Right lobe of liver (tissue), 4 donors: ENCODE measurements at regions not wholly inside any gene's neighbourhood (a gene's known extent, or its start where the extent isn't known, plus 50 kb on each side); places are given as distances from the start of the nearest gene placed in this dataset.

Source experiments
- POLR2A ChIP-seq: fragments of 450-650 bp; IDR thresholded peaks from one replicate; pipeline ENCODE4 v1.6.1; 2017; ENCODE audit warnings: antibody characterized with exemption, mild to moderate bottlenecking
- TF ChIP-seq, protein P1 (sequence below), 4 donors: fragments of 200-600 bp in 3 of 4; fragments of 450-650 bp in 1 of 4; IDR thresholded peaks; one replicate each; pipeline versions ENCODE4 v1.5.1 to v1.8.0; 2016 to 2022; ENCODE audit warnings: antibody characterized with exemption in 4 of 4, mild to moderate bottlenecking in 2 of 4
- donor health status: DM: no; HTN: no; CAD: no.
- donor health status: DM: no; HTN: no; CAD: no.
- donor health status: DM: no; HTN: yes; CAD: no.

DNA sequence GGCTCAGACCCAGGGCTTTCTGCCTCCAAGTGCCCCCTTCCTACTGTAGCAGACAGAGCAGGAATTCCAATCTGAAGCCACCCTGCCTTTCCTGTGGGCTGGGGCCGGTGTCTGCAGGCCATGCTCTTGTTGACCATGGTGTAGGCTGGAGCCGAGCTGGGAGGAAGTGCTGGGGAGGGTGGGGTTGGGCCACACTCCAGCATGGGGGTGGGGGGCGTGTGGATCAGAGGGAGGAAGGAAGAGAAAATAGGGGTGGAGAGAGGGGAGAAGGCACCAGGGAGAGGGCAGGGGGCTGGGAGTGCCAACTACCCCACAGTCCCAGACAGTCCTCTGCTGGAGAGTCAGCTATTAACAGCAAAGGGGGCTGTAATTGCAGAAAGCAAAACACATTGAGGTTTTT is 54.3 kb upstream of the JPH3 start:
- TF ChIP-seq, protein P1, sequence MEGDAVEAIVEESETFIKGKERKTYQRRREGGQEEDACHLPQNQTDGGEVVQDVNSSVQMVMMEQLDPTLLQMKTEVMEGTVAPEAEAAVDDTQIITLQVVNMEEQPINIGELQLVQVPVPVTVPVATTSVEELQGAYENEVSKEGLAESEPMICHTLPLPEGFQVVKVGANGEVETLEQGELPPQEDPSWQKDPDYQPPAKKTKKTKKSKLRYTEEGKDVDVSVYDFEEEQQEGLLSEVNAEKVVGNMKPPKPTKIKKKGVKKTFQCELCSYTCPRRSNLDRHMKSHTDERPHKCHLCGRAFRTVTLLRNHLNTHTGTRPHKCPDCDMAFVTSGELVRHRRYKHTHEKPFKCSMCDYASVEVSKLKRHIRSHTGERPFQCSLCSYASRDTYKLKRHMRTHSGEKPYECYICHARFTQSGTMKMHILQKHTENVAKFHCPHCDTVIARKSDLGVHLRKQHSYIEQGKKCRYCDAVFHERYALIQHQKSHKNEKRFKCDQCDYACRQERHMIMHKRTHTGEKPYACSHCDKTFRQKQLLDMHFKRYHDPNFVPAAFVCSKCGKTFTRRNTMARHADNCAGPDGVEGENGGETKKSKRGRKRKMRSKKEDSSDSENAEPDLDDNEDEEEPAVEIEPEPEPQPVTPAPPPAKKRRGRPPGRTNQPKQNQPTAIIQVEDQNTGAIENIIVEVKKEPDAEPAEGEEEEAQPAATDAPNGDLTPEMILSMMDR (IDR thresholded peaks at IDR 0.05) = no peak
- no peak for TF ChIP-seq POLR2A
